GM21737 (cell line): ENCODE measurements at regions not wholly inside any gene's neighbourhood (a gene's known extent, or its start where the extent isn't known, plus 50 kb on each side); places are given as distances from the start of the nearest gene placed in this dataset.

ENCODE experiments used
- ATAC-seq: cut with Tn5 transposase; IDR thresholded peaks from one replicate; pipeline ENCODE4 v1.9.1; 2021; ENCODE audit warnings: mild to moderate bottlenecking, moderate library complexity; ENCODE audit not compliant: unreplicated experiment

- ATAC-seq = no peak
These were observed 185.9 kb downstream of the CRPPA start for GRCh38 chr7:16235147-16236114.

GRCh38 chr7:16234493-16235146 lies 186.7 kb downstream of the CRPPA start:
- ATAC-seq = no peak

- no peak for ATAC-seq
These were observed 187.8 kb downstream of the CRPPA start for GRCh38 chr7:16233517-16233916.

- no peak for ATAC-seq
These were observed 189.1 kb downstream of the CRPPA start for GRCh38 chr7:16232273-16232672.

- ATAC-seq = no peak
These were observed 197.2 kb downstream of the CRPPA start for GRCh38 chr7:16223963-16224707.

- ATAC-seq = no peak
These were observed 208.7 kb downstream of the CRPPA start for GRCh38 chr7:16212610-16213009.

- ATAC-seq = no peak
These were observed 209.3 kb downstream of the CRPPA start for GRCh38 chr7:16212032-16212431.

GRCh38 chr7:16211402-16211925 lies 209.9 kb downstream of the CRPPA start:
- ATAC-seq = no peak

- ATAC-seq = no peak
These were observed 211.2 kb downstream of the CRPPA start for GRCh38 chr7:16210171-16210570.

- no peak for ATAC-seq
These were observed 214.0 kb downstream of the CRPPA start for GRCh38 chr7:16207321-16207720.

- no peak for ATAC-seq
These were observed 215.9 kb downstream of the CRPPA start for GRCh38 chr7:16205466-16205865.

GRCh38 chr7:16204953-16205352 lies 216.4 kb downstream of the CRPPA start:
- ATAC-seq = no peak

- no peak for ATAC-seq
These were observed 218.3 kb downstream of the CRPPA start for GRCh38 chr7:16203065-16203464.

GRCh38 chr7:16202303-16202702 lies 219.0 kb downstream of the CRPPA start:
- no peak for ATAC-seq

- no peak for ATAC-seq
These were observed 220.7 kb downstream of the CRPPA start for GRCh38 chr7:16200591-16200990.

- ATAC-seq = no peak
These were observed 227.7 kb downstream of the CRPPA start for GRCh38 chr7:16193631-16194030.

- no peak for ATAC-seq
These were observed 232.2 kb downstream of the CRPPA start for GRCh38 chr7:16189026-16189715.

GRCh38 chr7:16187131-16187530 lies 234.2 kb downstream of the CRPPA start:
- ATAC-seq = no peak

- no peak for ATAC-seq
These were observed 242.8 kb downstream of the CRPPA start for GRCh38 chr7:16178585-16178984.

GRCh38 chr7:16178092-16178491 lies 243.2 kb downstream of the CRPPA start:
- no peak for ATAC-seq

GRCh38 chr7:16174253-16174652 lies 247.1 kb downstream of the CRPPA start:
- ATAC-seq = no peak
